ENCODE measurements at regions not wholly inside any gene's neighbourhood (a gene's known extent, or its start where the extent isn't known, plus 50 kb on each side); places are given as distances from the start of the nearest gene placed in this dataset.
"Not testable (repeated sequence)": the region's sequence is repeated elsewhere in the genome, so short reads cannot be mapped to it uniquely, and the experiment has no call there.

GRCh38 chr1:218926631-218927030 lies 247.0 kb upstream of the LYPLAL1 start:
- no CpG with 5 or more reads among the region's 2 CpGs for WGBS (ENCODE audit: insufficient coverage, insufficient read length)
- no peak for DNase-seq (ENCODE audit: low read depth, low spot score)
- Histone ChIP-seq H3K4me1 (ENCODE audit: control insufficient read depth, insufficient read depth, low read length) (no peaks in the 10 kb centered on the region), H3K27me3 (ENCODE audit: control insufficient read depth, insufficient read depth, low read length) (no peaks in the 10 kb centered on the region), H3K36me3 (ENCODE audit: control insufficient read depth, insufficient read depth, low read length) (no peaks in the 10 kb centered on the region), H3K4me3 (ENCODE audit: low read length) (no peak overlapping the region), H3K9me3 (ENCODE audit: control insufficient read depth, insufficient read depth, low read length) (no peaks in the 10 kb centered on the region), H3K27ac (ENCODE audit: low read length) (no peak overlapping the region)

GRCh38 chr1:218930000-218930399 lies 243.7 kb upstream of the LYPLAL1 start:
- Histone ChIP-seq H3K27me3 (ENCODE audit: control insufficient read depth, insufficient read depth, low read length) (no peaks in the 10 kb centered on the region), H3K4me1 (ENCODE audit: control insufficient read depth, insufficient read depth, low read length) (no peaks in the 10 kb centered on the region), H3K4me3 (ENCODE audit: low read length) (no peak overlapping the region), H3K36me3 (ENCODE audit: control insufficient read depth, insufficient read depth, low read length) (no peaks in the 10 kb centered on the region), H3K9me3 (ENCODE audit: control insufficient read depth, insufficient read depth, low read length) (no peaks in the 10 kb centered on the region), H3K27ac (ENCODE audit: low read length) (no peak overlapping the region)
- DNase-seq (ENCODE audit: low read depth, low spot score): no peak
- WGBS (ENCODE audit: insufficient coverage, insufficient read length): no CpG with 5 or more reads among the region's 3 CpGs

GRCh38 chr1:218930472-218931241 lies 243.0 kb upstream of the LYPLAL1 start:
- Histone ChIP-seq H3K27me3 (ENCODE audit: control insufficient read depth, insufficient read depth, low read length) (no peaks in the 10 kb centered on the region), H3K36me3 (ENCODE audit: control insufficient read depth, insufficient read depth, low read length) (no peaks in the 10 kb centered on the region), H3K9me3 (ENCODE audit: control insufficient read depth, insufficient read depth, low read length) (no peaks in the 10 kb centered on the region), H3K4me1 (ENCODE audit: control insufficient read depth, insufficient read depth, low read length) (no peaks in the 10 kb centered on the region), H3K27ac (ENCODE audit: low read length) (no peak overlapping the region), H3K4me3 (ENCODE audit: low read length) (no peak overlapping the region)
- no peak for DNase-seq (ENCODE audit: low read depth, low spot score)
- WGBS (ENCODE audit: insufficient coverage, insufficient read length): no CpG with 5 or more reads among the region's 8 CpGs

GRCh38 chr1:218931324-218931723 lies 242.4 kb upstream of the LYPLAL1 start:
- no peaks in the 10 kb centered on the region for H3K9me3 ChIP-seq (ENCODE audit: control insufficient read depth, insufficient read depth, low read length)
- no peaks in the 10 kb centered on the region for H3K36me3 ChIP-seq (ENCODE audit: control insufficient read depth, insufficient read depth, low read length)
- no peak for DNase-seq (ENCODE audit: low read depth, low spot score)
- H3K27ac ChIP-seq (ENCODE audit: low read length): no peak overlapping the region
- no peaks in the 10 kb centered on the region for H3K4me1 ChIP-seq (ENCODE audit: control insufficient read depth, insufficient read depth, low read length)
- no peak overlapping the region for H3K4me3 ChIP-seq (ENCODE audit: low read length)
- no CpG with 5 or more reads among the region's 2 CpGs for WGBS (ENCODE audit: insufficient coverage, insufficient read length)
- H3K27me3 ChIP-seq (ENCODE audit: control insufficient read depth, insufficient read depth, low read length): no peaks in the 10 kb centered on the region

- no peaks in the 10 kb centered on the region for H3K9me3 ChIP-seq (ENCODE audit: control insufficient read depth, insufficient read depth, low read length)
- no peak overlapping the region for H3K27ac ChIP-seq (ENCODE audit: low read length)
- no peaks in the 10 kb centered on the region for H3K36me3 ChIP-seq (ENCODE audit: control insufficient read depth, insufficient read depth, low read length)
- no peak for DNase-seq (ENCODE audit: low read depth, low spot score)
- H3K4me1 ChIP-seq (ENCODE audit: control insufficient read depth, insufficient read depth, low read length): no peaks in the 10 kb centered on the region
- WGBS (ENCODE audit: insufficient coverage, insufficient read length): no CpG with 5 or more reads among the region's 1 CpG
- no peak overlapping the region for H3K4me3 ChIP-seq (ENCODE audit: low read length)
- no peaks in the 10 kb centered on the region for H3K27me3 ChIP-seq (ENCODE audit: control insufficient read depth, insufficient read depth, low read length)
These were observed 240.2 kb upstream of the LYPLAL1 start for GRCh38 chr1:218933513-218933912.

GRCh38 chr1:218935408-218935807 lies 238.3 kb upstream of the LYPLAL1 start:
- H3K9me3 ChIP-seq (ENCODE audit: control insufficient read depth, insufficient read depth, low read length); H3K27me3 ChIP-seq (ENCODE audit: control insufficient read depth, insufficient read depth, low read length); DNase-seq (ENCODE audit: low read depth, low spot score): not testable (repeated sequence)

GRCh38 chr1:218938259-218938658 lies 235.4 kb upstream of the LYPLAL1 start:
- Histone ChIP-seq H3K4me1 (ENCODE audit: control insufficient read depth, insufficient read depth, low read length) (no peaks in the 10 kb centered on the region), H3K9me3 (ENCODE audit: control insufficient read depth, insufficient read depth, low read length) (no peaks in the 10 kb centered on the region), H3K36me3 (ENCODE audit: control insufficient read depth, insufficient read depth, low read length) (no peaks in the 10 kb centered on the region), H3K27ac (ENCODE audit: low read length) (no peak overlapping the region), H3K27me3 (ENCODE audit: control insufficient read depth, insufficient read depth, low read length) (no peaks in the 10 kb centered on the region), H3K4me3 (ENCODE audit: low read length) (no peak overlapping the region)
- WGBS (ENCODE audit: insufficient coverage, insufficient read length): no CpG with 5 or more reads among the region's 1 CpG
- no peak for DNase-seq (ENCODE audit: low read depth, low spot score)

More at GRCh38 chr1:218935408-218935807, 238.3 kb upstream of the LYPLAL1 start:
- no CpG with 5 or more reads among the region's 2 CpGs for WGBS (ENCODE audit: insufficient coverage, insufficient read length)
- not testable (repeated sequence) for H3K4me3 ChIP-seq (ENCODE audit: low read length); H3K36me3 ChIP-seq (ENCODE audit: control insufficient read depth, insufficient read depth, low read length); H3K27ac ChIP-seq (ENCODE audit: low read length); H3K4me1 ChIP-seq (ENCODE audit: control insufficient read depth, insufficient read depth, low read length)

- Histone ChIP-seq H3K9me3 (ENCODE audit: control insufficient read depth, insufficient read depth, low read length) (no peaks in the 10 kb centered on the region), H3K27ac (ENCODE audit: low read length) (no peak overlapping the region), H3K27me3 (ENCODE audit: control insufficient read depth, insufficient read depth, low read length) (no peaks in the 10 kb centered on the region), H3K4me3 (ENCODE audit: low read length) (no peak overlapping the region), H3K36me3 (ENCODE audit: control insufficient read depth, insufficient read depth, low read length) (no peaks in the 10 kb centered on the region), H3K4me1 (ENCODE audit: control insufficient read depth, insufficient read depth, low read length) (no peaks in the 10 kb centered on the region)
- WGBS (ENCODE audit: insufficient coverage, insufficient read length): no CpG with 5 or more reads among the region's 3 CpGs
- DNase-seq (ENCODE audit: low read depth, low spot score): no peak
These were observed 234.6 kb upstream of the LYPLAL1 start for GRCh38 chr1:218939095-218939494.

GRCh38 chr1:218942431-218942830 lies 231.2 kb upstream of the LYPLAL1 start:
- H3K36me3 ChIP-seq (ENCODE audit: control insufficient read depth, insufficient read depth, low read length): no peaks in the 10 kb centered on the region
- no peaks in the 10 kb centered on the region for H3K4me1 ChIP-seq (ENCODE audit: control insufficient read depth, insufficient read depth, low read length)
- DNase-seq (ENCODE audit: low read depth, low spot score): no peak
- H3K27me3 ChIP-seq (ENCODE audit: control insufficient read depth, insufficient read depth, low read length): no peaks in the 10 kb centered on the region
- no peak overlapping the region for H3K4me3 ChIP-seq (ENCODE audit: low read length)
- no peaks in the 10 kb centered on the region for H3K9me3 ChIP-seq (ENCODE audit: control insufficient read depth, insufficient read depth, low read length)
- no CpG with 5 or more reads among the region's 5 CpGs for WGBS (ENCODE audit: insufficient coverage, insufficient read length)
- H3K27ac ChIP-seq (ENCODE audit: low read length): no peak overlapping the region

GRCh38 chr1:218943371-218943770 lies 230.3 kb upstream of the LYPLAL1 start:
- DNase-seq (ENCODE audit: low read depth, low spot score): no peak
- H3K27me3 ChIP-seq (ENCODE audit: control insufficient read depth, insufficient read depth, low read length): no peaks in the 10 kb centered on the region
- no peaks in the 10 kb centered on the region for H3K4me1 ChIP-seq (ENCODE audit: control insufficient read depth, insufficient read depth, low read length)
- no peaks in the 10 kb centered on the region for H3K9me3 ChIP-seq (ENCODE audit: control insufficient read depth, insufficient read depth, low read length)
- H3K4me3 ChIP-seq (ENCODE audit: low read length): no peak overlapping the region
- H3K27ac ChIP-seq (ENCODE audit: low read length): no peak overlapping the region
- no peaks in the 10 kb centered on the region for H3K36me3 ChIP-seq (ENCODE audit: control insufficient read depth, insufficient read depth, low read length)
- WGBS (ENCODE audit: insufficient coverage, insufficient read length): no CpG with 5 or more reads among the region's 2 CpGs

GRCh38 chr1:218945050-218945449 lies 228.6 kb upstream of the LYPLAL1 start:
- whole genome bisulfite sequencing (ENCODE audit: insufficient coverage, insufficient read length): no CpG with 5 or more reads among the region's 1 CpG
- no peak for DNase-seq (ENCODE audit: low read depth, low spot score)
- H3K4me3 ChIP-seq (ENCODE audit: low read length): no peak overlapping the region
- no peaks in the 10 kb centered on the region for H3K4me1 ChIP-seq (ENCODE audit: control insufficient read depth, insufficient read depth, low read length)
- no peaks in the 10 kb centered on the region for H3K9me3 ChIP-seq (ENCODE audit: control insufficient read depth, insufficient read depth, low read length)
- H3K27ac ChIP-seq (ENCODE audit: low read length): no peak overlapping the region
- H3K36me3 ChIP-seq (ENCODE audit: control insufficient read depth, insufficient read depth, low read length): no peaks in the 10 kb centered on the region
- H3K27me3 ChIP-seq (ENCODE audit: control insufficient read depth, insufficient read depth, low read length): no peaks in the 10 kb centered on the region

Measured in iPS DF 6.9 (cell line).